H1 (cell line): ENCODE measurements at regions not wholly inside any gene's neighbourhood (a gene's known extent, or its start where the extent isn't known, plus 50 kb on each side); places are given as distances from the start of the nearest gene placed in this dataset.

Experiments used
- CTCF ChIA-PET: fragments of 300-600 bp; sonication (Branson Sonifier 250); formaldehyde crosslinking; loops from one replicate; lab custom pipeline; 2021; ENCODE audit not compliant: partially characterized antibody; lab: Charles Lee
- POLR2A ChIA-PET: fragments of 300-600 bp; sonication (Branson Sonifier 250); formaldehyde crosslinking; loops from one replicate; lab custom pipeline; 2021; ENCODE audit warnings: inconsistent platforms; ENCODE audit not compliant: partially characterized antibody; lab: Charles Lee
- DNase-seq, 2 experiments: peaks; one replicate each; pipeline versions ENCODE4 v3.0.0 to v3.0.0-alpha.2; 2010 to 2022; ENCODE audit warnings: low spot score in 2 of 2, low read depth in 1 of 2, mixed read lengths in 1 of 2
- FAIRE-seq: peaks from 2 replicates; lab custom pipeline; 2011; peaks lifted over from hg19 to GRCh38; lab: Jason Lieb, UNC
- H2AFZ ChIP-seq: 2 replicates; pipeline ENCODE4 v1.8.1; 2012; ENCODE audit warnings: low read length, inconsistent platforms
- H2AK5ac ChIP-seq: 2 replicates; pipeline ENCODE4 v1.6.1; 2013; ENCODE audit warnings: low read depth, low read length
- H2BK120ac ChIP-seq: replicated peaks from 2 replicates; pipeline ENCODE3; 2013; ENCODE audit warnings: low read depth, low read length, inconsistent platforms
- H2BK12ac ChIP-seq: 2 replicates; pipeline ENCODE4 v1.6.1; 2013; ENCODE audit warnings: low read depth, low read length
- H2BK15ac ChIP-seq: 2 replicates; pipeline ENCODE4 v1.6.1; 2013; ENCODE audit warnings: low read length
- H2BK20ac ChIP-seq: 2 replicates; pipeline ENCODE4 v1.6.1; 2013; ENCODE audit warnings: low read length
- H2BK5ac ChIP-seq: 2 replicates; pipeline ENCODE4 v1.6.1; 2013; ENCODE audit warnings: low read depth, low read length
- H3K14ac ChIP-seq: 2 replicates; pipeline ENCODE4 v1.6.1; 2013; ENCODE audit warnings: inconsistent platforms; ENCODE audit not compliant: insufficient read length
- H3K18ac ChIP-seq: 2 replicates; pipeline ENCODE4 v1.6.1; 2013; ENCODE audit warnings: low read length; ENCODE audit errors: extremely low read depth
- H3K23ac ChIP-seq: 2 replicates; pipeline ENCODE4 v1.6.1; 2013; ENCODE audit warnings: inconsistent platforms; ENCODE audit not compliant: insufficient read length
- H3K23me2 ChIP-seq: 2 replicates; pipeline ENCODE4 v1.6.1; 2013; ENCODE audit warnings: low read depth, low read length
- H3K27ac ChIP-seq: 2 replicates; pipeline ENCODE4 v1.6.1; 2011; ENCODE audit warnings: low read depth, low read length, inconsistent platforms
- H3K27me3 ChIP-seq, 4 experiments: replicated peaks in 1 of 4; 1 replicate in 1 of 4; 2 replicates in 3 of 4; pipeline versions ENCODE4 v1.6.1 to v1.8.1; 2011 to 2013; ENCODE audit warnings: low read length in 3 of 4, mild to moderate bottlenecking in 3 of 4, inconsistent platforms in 2 of 4, mixed read lengths in 2 of 4, moderate library complexity in 1 of 4; ENCODE audit not compliant: control insufficient read depth in 3 of 4, insufficient read depth in 3 of 4; ENCODE audit errors: extremely low read depth in 1 of 4
- H3K36me3 ChIP-seq, 4 experiments: 2 replicates each; pipeline versions ENCODE4 v1.6.1 to v1.8.1; 2011 to 2013; ENCODE audit warnings: mild to moderate bottlenecking in 4 of 4, low read length in 3 of 4, moderate library complexity in 2 of 4, control low read depth in 1 of 4, inconsistent platforms in 1 of 4; ENCODE audit not compliant: insufficient read depth in 4 of 4, control insufficient read depth in 2 of 4
- H3K4ac ChIP-seq: replicated peaks from 2 replicates; pipeline ENCODE3; 2013; ENCODE audit warnings: low read length, low read depth, mixed read lengths, inconsistent platforms; ENCODE audit not compliant: insufficient read length
- H3K4me1 ChIP-seq, 4 experiments: replicated peaks in 1 of 4; 1 replicate in 1 of 4; 2 replicates in 3 of 4; pipeline versions ENCODE4 v1.6.1 to v1.8.1; 2011 to 2013; ENCODE audit warnings: low read length in 3 of 4, inconsistent platforms in 2 of 4, mixed read lengths in 1 of 4; ENCODE audit not compliant: insufficient read depth in 4 of 4, control insufficient read depth in 3 of 4
- H3K4me2 ChIP-seq, 2 experiments: 2 replicates each; pipeline versions ENCODE4 v1.6.1 to v1.8.1; 2011 to 2013; ENCODE audit warnings: low read depth in 2 of 2, low read length in 2 of 2, control low read depth in 1 of 2, inconsistent platforms in 1 of 2, mild to moderate bottlenecking in 1 of 2; ENCODE audit not compliant: insufficient read depth in 1 of 2
- H3K4me3 ChIP-seq, 4 experiments: fragments of 200-600, 300-600 bp in 1 of 4; sonication (generic), shearing (Covaris generic), sonication (Bioruptor Twin) in 1 of 4; 2 replicates each; pipeline versions ENCODE4 v1.5.1 to v1.8.1; 2011 to 2016; ENCODE audit warnings: low read length in 4 of 4, low read depth in 3 of 4, control low read depth in 2 of 4, inconsistent platforms in 2 of 4, mild to moderate bottlenecking in 2 of 4, mixed read lengths in 1 of 4, moderate library complexity in 1 of 4; ENCODE audit not compliant: insufficient read depth in 2 of 4; ENCODE audit errors: extremely low read depth in 1 of 4
- H3K56ac ChIP-seq: replicated peaks from 2 replicates; pipeline ENCODE3; 2013; ENCODE audit warnings: low read depth, mild to moderate bottlenecking, mixed read lengths, low read length, inconsistent platforms; ENCODE audit not compliant: insufficient read length
- H3K79me1 ChIP-seq: 2 replicates; pipeline ENCODE4 v1.6.1; 2013; ENCODE audit warnings: low read depth, low read length, control low read depth
- H3K79me2 ChIP-seq, 2 experiments: 2 replicates each; pipeline versions ENCODE4 v1.6.1 to v1.8.1; 2012 to 2013; ENCODE audit warnings: low read length in 2 of 2, mild to moderate bottlenecking in 2 of 2, inconsistent platforms in 1 of 2; ENCODE audit not compliant: insufficient read depth in 2 of 2, control insufficient read depth in 1 of 2
- H3K9ac ChIP-seq, 4 experiments: replicated peaks in 1 of 4; 1 replicate in 1 of 4; 2 replicates in 3 of 4; pipeline versions ENCODE4 v1.6.1 to v1.8.1; 2011 to 2013; ENCODE audit warnings: low read depth in 3 of 4, low read length in 3 of 4, control low read depth in 2 of 4, mild to moderate bottlenecking in 2 of 4, moderate library complexity in 2 of 4, inconsistent platforms in 1 of 4; ENCODE audit errors: extremely low read depth in 1 of 4
- H3K9me3 ChIP-seq, 2 experiments: 2 replicates each; pipeline versions ENCODE4 v1.6.1 to v1.8.1; 2012 to 2013; ENCODE audit warnings: mild to moderate bottlenecking in 2 of 2, moderate library complexity in 2 of 2, control low read depth in 1 of 2, inconsistent platforms in 1 of 2, low read depth in 1 of 2, low read length in 1 of 2, mixed read lengths in 1 of 2; ENCODE audit not compliant: insufficient read depth in 2 of 2
- H4K20me1 ChIP-seq, 2 experiments: replicated peaks in 1 of 2; 2 replicates each; pipeline versions ENCODE3 to v1.8.1; 2011 to 2013; ENCODE audit warnings: inconsistent platforms in 2 of 2, low read length in 2 of 2, mild to moderate bottlenecking in 1 of 2; ENCODE audit not compliant: insufficient read depth in 2 of 2, control insufficient read depth in 1 of 2
- H4K5ac ChIP-seq: 2 replicates; pipeline ENCODE4 v1.6.1; 2013; ENCODE audit warnings: low read length, low read depth, mixed read lengths, inconsistent platforms; ENCODE audit not compliant: insufficient read length
- H4K8ac ChIP-seq: 2 replicates; pipeline ENCODE4 v1.8.0; 2013; ENCODE audit warnings: mild to moderate bottlenecking, moderate library complexity, low read length, inconsistent platforms; ENCODE audit not compliant: insufficient read depth; ENCODE audit errors: extremely low read depth
- H4K91ac ChIP-seq: replicated peaks from 2 replicates; pipeline ENCODE3; 2013; ENCODE audit warnings: low read length, mixed read lengths, inconsistent platforms; ENCODE audit not compliant: insufficient read length
- BACH1 ChIP-seq: IDR thresholded peaks from 2 replicates; pipeline ENCODE4 v1.6.1; 2012; ENCODE audit warnings: low read length, improper control_type of control experiment
- CTBP2 ChIP-seq: IDR thresholded peaks from 2 replicates; pipeline ENCODE4 v1.7.0; 2011; ENCODE audit warnings: borderline replicate concordance, mild to moderate bottlenecking, moderate library complexity, mixed read lengths, low read length; ENCODE audit not compliant: insufficient read depth, insufficient read length
- EGR1 ChIP-seq: IDR thresholded peaks from 2 replicates; pipeline ENCODE4 v1.6.1; 2011; ENCODE audit warnings: low read depth, low read length, borderline replicate concordance
- GTF2F1 ChIP-seq: IDR thresholded peaks from 2 replicates; pipeline ENCODE4 v1.6.1; 2012; ENCODE audit warnings: low read depth, low read length, improper control_type of control experiment, borderline replicate concordance
- NANOG ChIP-seq: IDR thresholded peaks from 2 replicates; pipeline ENCODE4 v1.6.1; 2011; ENCODE audit warnings: low read length, low read depth, mild to moderate bottlenecking, inconsistent platforms; ENCODE audit not compliant: insufficient read depth, poor library complexity, severe bottlenecking
- PHF8 ChIP-seq: fragments of 200-600 bp; sonication (generic); conservative IDR thresholded peaks from 2 replicates; pipeline ENCODE4 v1.7.1; 2012; ENCODE audit warnings: low read depth, mild to moderate bottlenecking, inconsistent platforms, low read length, moderate library complexity
- POLR2A ChIP-seq, 2 experiments: IDR thresholded peaks; 1 replicate in 1 of 2; 2 replicates in 1 of 2; pipeline ENCODE4 v1.6.1; 2011; ENCODE audit warnings: low read depth in 2 of 2, low read length in 2 of 2, mild to moderate bottlenecking in 2 of 2; ENCODE audit errors: control extremely low read depth in 1 of 2
- SAP30 ChIP-seq: fragments of 300-600 bp; sonication (generic); IDR thresholded peaks from 2 replicates; pipeline ENCODE4 v1.7.1; 2012; ENCODE audit warnings: low read length, moderate library complexity, mild to moderate bottlenecking, inconsistent platforms; ENCODE audit not compliant: insufficient read depth, insufficient replicate concordance
- SIN3A ChIP-seq, 2 experiments: IDR thresholded peaks in 1 of 2; conservative IDR thresholded peaks in 1 of 2; 2 replicates each; pipeline ENCODE4 v1.6.1; 2011 to 2012; ENCODE audit warnings: low read length in 2 of 2, improper control_type of control experiment in 1 of 2, low read depth in 1 of 2, mild to moderate bottlenecking in 1 of 2
- SRF ChIP-seq: IDR thresholded peaks from 2 replicates; pipeline ENCODE4 v1.6.1; 2011; ENCODE audit warnings: mild to moderate bottlenecking, low read depth, low read length, moderate library complexity
- YY1 ChIP-seq: IDR thresholded peaks from 2 replicates; pipeline ENCODE4 v1.6.1; 2011; ENCODE audit warnings: low read depth, mild to moderate bottlenecking, low read length
- WGBS, 2 experiments: shearing (Covaris generic) in 1 of 2; methylation state at CpG; one replicate each; pipeline versions ENCODE4 v1.1.6 to v1.1.7; 2013 to 2015; ENCODE audit warnings: low lambda C conversion rate in 2 of 2, mixed read lengths in 2 of 2, inconsistent platforms in 1 of 2, low coverage in 1 of 2, missing lambda C conversion rate in 1 of 2; ENCODE audit not compliant: insufficient replicate concordance in 2 of 2, insufficient coverage in 1 of 2, insufficient read length in 1 of 2; ENCODE audit errors: extremely low coverage in 1 of 2, missing lambda C conversion rate in 1 of 2; 5-methylcytosine and 5-hydroxymethylcytosine counted together
- TF ChIP-seq, protein P1 (sequence below): IDR thresholded peaks from 2 replicates; pipeline ENCODE4 v1.6.1; 2012; ENCODE audit warnings: inconsistent platforms
- TF ChIP-seq, protein P2 (sequence below): IDR thresholded peaks from 2 replicates; pipeline ENCODE4 v1.6.1; 2012; ENCODE audit warnings: low read length, inconsistent platforms

DNA sequence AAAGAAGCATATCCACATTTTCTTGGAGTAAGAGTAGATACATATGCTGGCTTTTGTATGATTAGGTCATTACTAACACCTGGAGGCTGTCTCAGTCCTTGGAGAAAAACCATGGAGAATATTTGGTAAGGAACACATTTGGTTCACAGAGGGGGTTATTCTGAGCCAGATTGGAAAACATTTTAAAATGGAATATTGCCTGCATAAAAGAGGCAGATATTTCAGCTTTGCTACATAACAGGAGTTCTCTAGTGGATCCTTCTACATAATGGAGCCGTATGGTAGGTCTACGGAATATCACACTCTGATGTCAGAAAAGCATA lies 415.1 kb downstream of the ADGRL2 start:
- no peak overlapping the region for H4K8ac ChIP-seq
- 94% methylated on average over 2 of the region's 2 CpGs; no CpG with 5 or more reads in 1 of the 2 experiments for WGBS, 2 experiments
- H3K79me1 ChIP-seq = no peaks in the 10 kb centered on the region
- no peaks in the 10 kb centered on the region for H3K79me2 ChIP-seq
- no peak overlapping the region for H2AFZ ChIP-seq
- H3K9ac ChIP-seq = no peak overlapping the region
- H3K14ac ChIP-seq = no peak overlapping the region
- no peak overlapping the region for H2BK120ac ChIP-seq
- no peak overlapping the region for H2BK15ac ChIP-seq
- H2BK20ac ChIP-seq = no peak overlapping the region
- H3K36me3 ChIP-seq = no peaks in the 10 kb centered on the region
- H3K18ac ChIP-seq = no peak overlapping the region
- ChIA-PET POLR2A (no interaction called here), CTCF (no interaction called here)
- H4K91ac ChIP-seq = no peak overlapping the region
- H4K20me1 ChIP-seq = no peaks in the 10 kb centered on the region
- no peak overlapping the region for H3K4me3 ChIP-seq
- H3K23ac ChIP-seq = no peak overlapping the region
- no peaks in the 10 kb centered on the region for H3K23me2 ChIP-seq
- peaks cover 0 to under 1% (median 0%) of the 10 kb centered on the region in 4 experiments; a peak in 1 of 7 replicates for H3K4me1 ChIP-seq
- no peak for DNase-seq
- no peak overlapping the region for H3K4me2 ChIP-seq
- no peak overlapping the region for H4K5ac ChIP-seq
- no peak for FAIRE-seq
- no peaks in the 10 kb centered on the region for H3K9me3 ChIP-seq
- no peak overlapping the region for H3K4ac ChIP-seq
- H3K56ac ChIP-seq = no peak overlapping the region
- H2BK5ac ChIP-seq = no peak overlapping the region
- H3K27me3 ChIP-seq = no peaks in the 10 kb centered on the region
- no peak overlapping the region for H2BK12ac ChIP-seq
- H2AK5ac ChIP-seq = no peak overlapping the region
- no peak overlapping the region for H3K27ac ChIP-seq
- TF ChIP-seq CTBP2 (no peak), BACH1 (no peak), YY1 (no peak), SRF (no peak), NANOG (no peak), SIN3A (conservative IDR thresholded peaks at IDR 0.05 in 1 of 2, IDR thresholded peaks at IDR 0.05 in 1 of 2; ENCODE audit: low read depth in 1 of 2, low read length in 2 of 2) (no peak), GTF2F1 (no peak), PHF8 (no peak), SAP30 (no peak), EGR1 (no peak), POLR2A (IDR thresholded peaks at IDR 0.05; ENCODE audit: control extremely low read depth in 1 of 2, low read depth in 2 of 2, low read length in 2 of 2) (no peak)
- TF ChIP-seq, protein P1, sequence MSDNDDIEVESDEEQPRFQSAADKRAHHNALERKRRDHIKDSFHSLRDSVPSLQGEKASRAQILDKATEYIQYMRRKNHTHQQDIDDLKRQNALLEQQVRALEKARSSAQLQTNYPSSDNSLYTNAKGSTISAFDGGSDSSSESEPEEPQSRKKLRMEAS = no peak
- TF ChIP-seq, protein P2, sequence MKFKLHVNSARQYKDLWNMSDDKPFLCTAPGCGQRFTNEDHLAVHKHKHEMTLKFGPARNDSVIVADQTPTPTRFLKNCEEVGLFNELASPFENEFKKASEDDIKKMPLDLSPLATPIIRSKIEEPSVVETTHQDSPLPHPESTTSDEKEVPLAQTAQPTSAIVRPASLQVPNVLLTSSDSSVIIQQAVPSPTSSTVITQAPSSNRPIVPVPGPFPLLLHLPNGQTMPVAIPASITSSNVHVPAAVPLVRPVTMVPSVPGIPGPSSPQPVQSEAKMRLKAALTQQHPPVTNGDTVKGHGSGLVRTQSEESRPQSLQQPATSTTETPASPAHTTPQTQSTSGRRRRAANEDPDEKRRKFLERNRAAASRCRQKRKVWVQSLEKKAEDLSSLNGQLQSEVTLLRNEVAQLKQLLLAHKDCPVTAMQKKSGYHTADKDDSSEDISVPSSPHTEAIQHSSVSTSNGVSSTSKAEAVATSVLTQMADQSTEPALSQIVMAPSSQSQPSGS = no peak
